ENCODE measurements at regions not wholly inside any gene's neighbourhood (a gene's known extent, or its start where the extent isn't known, plus 50 kb on each side); places are given as distances from the start of the nearest gene placed in this dataset.

DNA sequence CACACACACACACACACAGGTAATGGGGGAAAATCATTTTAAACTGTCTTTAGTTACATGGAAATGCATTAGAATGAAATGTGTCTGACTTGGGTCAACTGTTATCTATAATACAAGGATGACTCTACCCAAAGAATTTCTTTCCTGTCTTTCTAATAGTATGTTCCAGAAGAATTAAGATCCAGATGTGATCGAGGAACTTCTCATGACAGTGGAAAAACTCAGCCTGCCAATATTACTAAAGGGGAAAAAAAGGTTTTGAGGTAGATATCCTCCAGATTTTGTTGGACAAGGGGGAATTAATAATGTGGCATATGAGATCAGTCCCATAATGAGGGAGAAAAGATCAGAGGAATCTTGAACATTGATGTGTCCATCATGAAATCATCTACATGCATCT is 190.6 kb upstream of the MAP3K1 start:
- Histone ChIP-seq H3K79me1 (ENCODE audit: low read length) (no peaks in the 10 kb centered on the region), H3K79me2 (ENCODE audit: control insufficient read depth, insufficient read depth, low read length, poor library complexity) (no peaks in the 10 kb centered on the region), H2BK12ac (ENCODE audit: low read length) (no peak overlapping the region), H3K23ac (ENCODE audit: low read length) (no peak overlapping the region), H2BK5ac (ENCODE audit: low read depth, low read length, poor library complexity) (no peak overlapping the region), H3K14ac (ENCODE audit: low read length) (no peak overlapping the region), H3K4me2 (ENCODE audit: low read length) (no peak overlapping the region), H4K91ac (ENCODE audit: low read depth, low read length) (no peak overlapping the region), H3K4me1 (ENCODE audit: control insufficient read depth in 1 of 2, insufficient read depth in 2 of 2, low read length in 2 of 2) (no peaks in the 10 kb centered on the region), H4K8ac (ENCODE audit: low read depth, low read length) (no peak overlapping the region), H2AFZ (ENCODE audit: insufficient read depth, low read length, poor library complexity) (no peak overlapping the region), H3K4me3 (ENCODE audit: low read depth, low read length) (no peak overlapping the region), H3K4ac (ENCODE audit: low read depth, low read length) (no peak overlapping the region), H3K27ac (ENCODE audit: low read depth, low read length) (no peak overlapping the region), H4K12ac (ENCODE audit: low read depth, low read length) (no peak overlapping the region), H3K9me3 (ENCODE audit: insufficient read depth, low read depth, low read length) (peaks cover 5% of the 10 kb centered on the region), H3K36me3 (ENCODE audit: control insufficient read depth in 1 of 2, insufficient read depth in 2 of 2, low read length in 2 of 2) (peaks cover 2 to 3% of the 10 kb centered on the region in 2 experiments), H3K9ac (ENCODE audit: low read length) (no peak overlapping the region), H3K27me3 (ENCODE audit: insufficient read depth, low read length) (no peaks in the 10 kb centered on the region), H2AK5ac (ENCODE audit: low read length) (no peak overlapping the region), H3K18ac (ENCODE audit: low read length) (no peak overlapping the region), H2BK120ac (ENCODE audit: insufficient read depth, low read length, poor library complexity) (no peak overlapping the region)
- no peak for DNase-seq
- no CpG with 5 or more reads among the region's 1 CpG for WGBS (ENCODE audit: extremely low coverage, insufficient coverage, insufficient read length)

DNA sequence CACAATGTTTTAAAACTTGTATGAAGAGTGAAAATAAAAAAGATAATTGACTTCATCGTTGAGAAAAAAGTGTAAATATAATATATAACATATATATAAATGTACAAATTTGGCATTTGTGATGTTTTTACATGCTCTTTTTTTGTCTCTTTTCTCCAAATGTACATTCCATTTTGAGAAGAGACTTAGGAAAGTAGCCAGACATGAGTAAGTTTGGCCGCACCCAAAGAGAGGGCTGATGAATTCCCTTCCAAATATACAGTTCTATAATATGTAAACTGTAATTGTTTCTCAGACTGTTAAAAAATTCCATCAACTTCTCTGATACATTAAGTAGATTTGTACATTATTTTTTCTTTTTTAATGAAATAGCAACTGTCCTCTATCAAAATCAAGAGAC is 193.2 kb upstream of the MAP3K1 start:
- no CpG with 5 or more reads among the region's 2 CpGs for WGBS (ENCODE audit: extremely low coverage, insufficient coverage, insufficient read length)
- Histone ChIP-seq H3K9ac (ENCODE audit: low read length) (no peak overlapping the region), H3K36me3 (ENCODE audit: control insufficient read depth in 1 of 2, insufficient read depth in 2 of 2, low read length in 2 of 2) (no peaks in the 10 kb centered on the region), H4K12ac (ENCODE audit: low read depth, low read length) (no peak overlapping the region), H3K4me1 (ENCODE audit: control insufficient read depth in 1 of 2, insufficient read depth in 2 of 2, low read length in 2 of 2) (no peaks in the 10 kb centered on the region), H3K23ac (ENCODE audit: low read length) (no peak overlapping the region), H3K18ac (ENCODE audit: low read length) (no peak overlapping the region), H2BK120ac (ENCODE audit: insufficient read depth, low read length, poor library complexity) (no peak overlapping the region), H3K27ac (ENCODE audit: low read depth, low read length) (no peak overlapping the region), H2BK5ac (ENCODE audit: low read depth, low read length, poor library complexity) (no peak overlapping the region), H3K4me3 (ENCODE audit: low read depth, low read length) (no peak overlapping the region), H3K4ac (ENCODE audit: low read depth, low read length) (no peak overlapping the region), H4K91ac (ENCODE audit: low read depth, low read length) (no peak overlapping the region), H3K4me2 (ENCODE audit: low read length) (no peak overlapping the region), H3K14ac (ENCODE audit: low read length) (no peak overlapping the region), H3K27me3 (ENCODE audit: insufficient read depth, low read length) (no peaks in the 10 kb centered on the region), H2BK12ac (ENCODE audit: low read length) (no peak overlapping the region), H2AK5ac (ENCODE audit: low read length) (no peak overlapping the region), H4K8ac (ENCODE audit: low read depth, low read length) (no peak overlapping the region), H3K79me1 (ENCODE audit: low read length) (no peaks in the 10 kb centered on the region), H3K79me2 (ENCODE audit: control insufficient read depth, insufficient read depth, low read length, poor library complexity) (no peaks in the 10 kb centered on the region), H2AFZ (ENCODE audit: insufficient read depth, low read length, poor library complexity) (no peak overlapping the region), H3K9me3 (ENCODE audit: insufficient read depth, low read depth, low read length) (peaks cover 4% of the 10 kb centered on the region)
- no peak for DNase-seq

DNA sequence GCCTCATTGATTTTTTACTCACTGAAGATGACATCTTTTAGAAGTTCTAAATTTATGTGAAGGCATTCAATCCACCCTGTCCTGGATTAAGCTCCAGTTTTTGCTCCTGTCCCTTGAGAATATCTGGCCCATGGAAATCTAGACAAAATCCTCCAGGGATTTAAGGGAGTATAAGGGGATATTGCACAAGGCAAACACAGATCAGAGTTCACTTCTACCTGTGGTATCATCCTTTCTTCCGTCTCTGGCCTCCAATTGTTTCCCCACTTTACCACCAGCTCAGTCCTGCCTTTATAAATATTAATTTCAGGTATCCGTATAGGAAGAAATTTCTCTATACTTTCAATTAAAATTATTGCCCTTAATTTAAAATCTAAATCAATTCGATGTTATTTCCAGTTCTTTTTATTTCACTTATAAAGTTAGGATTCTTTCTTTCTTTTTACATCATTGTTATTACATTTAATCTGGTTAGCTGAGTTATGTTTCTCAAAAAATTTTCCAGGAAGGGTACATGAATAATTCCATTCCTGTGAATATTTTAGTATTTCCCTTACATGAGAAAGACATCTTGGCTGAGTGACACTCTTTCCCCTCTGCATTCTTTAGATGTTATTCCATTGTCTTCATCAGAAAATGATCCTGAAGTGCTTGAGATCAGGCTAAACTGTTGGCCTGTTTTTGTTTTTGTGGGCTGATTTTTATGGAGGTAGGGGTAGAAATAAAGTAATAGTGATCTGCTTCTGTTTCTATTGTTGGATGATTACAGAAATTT is 194.3 kb upstream of the MAP3K1 start:
- no peak overlapping the region for H2BK120ac ChIP-seq (ENCODE audit: insufficient read depth, low read length, poor library complexity)

DNA sequence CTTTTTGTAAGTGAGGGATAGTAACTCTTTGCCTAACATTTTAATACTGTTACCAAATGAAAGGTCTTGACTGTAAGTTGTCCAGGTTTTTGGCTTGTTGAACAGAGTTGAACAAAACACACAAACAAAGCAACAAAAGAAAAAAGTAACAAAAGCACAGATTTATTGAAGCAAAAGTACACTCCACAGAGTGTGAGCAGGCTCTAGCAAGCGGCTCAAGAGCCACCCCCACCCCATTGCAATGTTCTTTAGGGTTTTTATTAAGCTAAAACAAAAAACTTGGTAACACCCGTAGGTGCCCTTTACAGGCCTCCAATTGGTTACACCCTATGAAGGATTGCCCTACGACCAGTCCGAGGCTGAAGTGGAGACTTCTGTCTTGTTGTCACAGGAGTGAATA is 197.4 kb upstream of the MAP3K1 start:
- no peak overlapping the region for H4K8ac ChIP-seq (ENCODE audit: low read depth, low read length)
- no peak overlapping the region for H3K18ac ChIP-seq (ENCODE audit: low read length)
- no CpG with 5 or more reads among the region's 4 CpGs for WGBS (ENCODE audit: extremely low coverage, insufficient coverage, insufficient read length)
- no peak overlapping the region for H4K12ac ChIP-seq (ENCODE audit: low read depth, low read length)
- no peaks in the 10 kb centered on the region for H3K79me1 ChIP-seq (ENCODE audit: low read length)
- no peak overlapping the region for H3K14ac ChIP-seq (ENCODE audit: low read length)
- no peak overlapping the region for H3K9ac ChIP-seq (ENCODE audit: low read length)
- peaks cover 4% of the 10 kb centered on the region for H3K9me3 ChIP-seq (ENCODE audit: insufficient read depth, low read depth, low read length)
- H4K91ac ChIP-seq (ENCODE audit: low read depth, low read length) = no peak overlapping the region
- no peak overlapping the region for H3K23ac ChIP-seq (ENCODE audit: low read length)
- no peak overlapping the region for H2BK12ac ChIP-seq (ENCODE audit: low read length)
- no peaks in the 10 kb centered on the region for H3K36me3 ChIP-seq (ENCODE audit: control insufficient read depth in 1 of 2, insufficient read depth in 2 of 2, low read length in 2 of 2)
- no peak overlapping the region for H3K4me3 ChIP-seq (ENCODE audit: low read depth, low read length)
- H3K4ac ChIP-seq (ENCODE audit: low read depth, low read length) = no peak overlapping the region
- H2BK120ac ChIP-seq (ENCODE audit: insufficient read depth, low read length, poor library complexity) = no peak overlapping the region
- no peak overlapping the region for H2AK5ac ChIP-seq (ENCODE audit: low read length)
- no peak overlapping the region for H2BK5ac ChIP-seq (ENCODE audit: low read depth, low read length, poor library complexity)
- no peak overlapping the region for H3K4me2 ChIP-seq (ENCODE audit: low read length)
- H2AFZ ChIP-seq (ENCODE audit: insufficient read depth, low read length, poor library complexity) = no peak overlapping the region
- H3K27ac ChIP-seq (ENCODE audit: low read depth, low read length) = no peak overlapping the region
- no peaks in the 10 kb centered on the region for H3K79me2 ChIP-seq (ENCODE audit: control insufficient read depth, insufficient read depth, low read length, poor library complexity)
- H3K27me3 ChIP-seq (ENCODE audit: insufficient read depth, low read length) = no peaks in the 10 kb centered on the region
- no peaks in the 10 kb centered on the region for H3K4me1 ChIP-seq (ENCODE audit: control insufficient read depth in 1 of 2, insufficient read depth in 2 of 2, low read length in 2 of 2)
- no peak for DNase-seq

More for the DNA sequence above, 194.3 kb upstream of the MAP3K1 start:
- H2AK5ac ChIP-seq (ENCODE audit: low read length) = no peak overlapping the region
- H3K79me1 ChIP-seq (ENCODE audit: low read length) = no peaks in the 10 kb centered on the region
- no peak overlapping the region for H2AFZ ChIP-seq (ENCODE audit: insufficient read depth, low read length, poor library complexity)
- H3K79me2 ChIP-seq (ENCODE audit: control insufficient read depth, insufficient read depth, low read length, poor library complexity) = no peaks in the 10 kb centered on the region
- no CpG with 5 or more reads among the region's 3 CpGs for WGBS (ENCODE audit: extremely low coverage, insufficient coverage, insufficient read length)
- H2BK5ac ChIP-seq (ENCODE audit: low read depth, low read length, poor library complexity) = no peak overlapping the region
- no peak overlapping the region for H3K18ac ChIP-seq (ENCODE audit: low read length)
- H3K23ac ChIP-seq (ENCODE audit: low read length) = no peak overlapping the region
- no peak overlapping the region for H2BK12ac ChIP-seq (ENCODE audit: low read length)
- H3K27me3 ChIP-seq (ENCODE audit: insufficient read depth, low read length) = no peaks in the 10 kb centered on the region
- no peak overlapping the region for H3K14ac ChIP-seq (ENCODE audit: low read length)
- H3K9ac ChIP-seq (ENCODE audit: low read length) = no peak overlapping the region
- no peak overlapping the region for H4K91ac ChIP-seq (ENCODE audit: low read depth, low read length)
- H3K36me3 ChIP-seq (ENCODE audit: control insufficient read depth in 1 of 2, insufficient read depth in 2 of 2, low read length in 2 of 2) = no peaks in the 10 kb centered on the region
- H3K9me3 ChIP-seq (ENCODE audit: insufficient read depth, low read depth, low read length) = peaks cover 4% of the 10 kb centered on the region
- no peak for DNase-seq
- no peaks in the 10 kb centered on the region for H3K4me1 ChIP-seq (ENCODE audit: control insufficient read depth in 1 of 2, insufficient read depth in 2 of 2, low read length in 2 of 2)
- no peak overlapping the region for H3K4me2 ChIP-seq (ENCODE audit: low read length)
- H3K4ac ChIP-seq (ENCODE audit: low read depth, low read length) = no peak overlapping the region
- H4K8ac ChIP-seq (ENCODE audit: low read depth, low read length) = no peak overlapping the region
- no peak overlapping the region for H3K27ac ChIP-seq (ENCODE audit: low read depth, low read length)
- no peak overlapping the region for H3K4me3 ChIP-seq (ENCODE audit: low read depth, low read length)
- H4K12ac ChIP-seq (ENCODE audit: low read depth, low read length) = no peak overlapping the region
